Activated T-cell treated with anti-CD3 and anti-CD28 coated beads, Interleukin-2, amount 50 U/mL, for 48 hours (primary cell): ENCODE measurements at regions not wholly inside any gene's neighbourhood (a gene's known extent, or its start where the extent isn't known, plus 50 kb on each side); places are given as distances from the start of the nearest gene placed in this dataset.

ENCODE experiments used
- DNase-seq, 2 experiments: peaks; one replicate each; pipeline ENCODE4 v3.0.0-alpha.2; 2020

DNA sequence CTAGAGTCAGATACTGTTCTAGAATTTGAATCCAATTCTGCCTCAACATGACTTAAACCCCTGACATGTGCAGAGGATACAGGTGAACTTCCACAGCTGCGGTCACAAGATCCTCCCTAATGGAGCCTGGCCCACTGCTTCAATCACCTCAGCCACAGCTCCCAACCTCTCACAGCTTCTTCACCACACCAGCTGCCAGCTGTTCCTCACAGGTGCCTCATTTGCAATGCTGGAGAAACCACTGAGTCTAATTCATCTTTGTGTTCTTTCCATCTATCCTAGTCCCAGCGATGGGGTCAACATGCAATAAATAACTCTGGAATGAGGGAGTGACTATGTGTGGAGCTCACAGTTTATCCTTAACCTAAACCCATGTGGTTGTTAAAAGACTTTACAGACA, 72.0 kb upstream of the MAF start:
- no peak for DNase-seq

DNA sequence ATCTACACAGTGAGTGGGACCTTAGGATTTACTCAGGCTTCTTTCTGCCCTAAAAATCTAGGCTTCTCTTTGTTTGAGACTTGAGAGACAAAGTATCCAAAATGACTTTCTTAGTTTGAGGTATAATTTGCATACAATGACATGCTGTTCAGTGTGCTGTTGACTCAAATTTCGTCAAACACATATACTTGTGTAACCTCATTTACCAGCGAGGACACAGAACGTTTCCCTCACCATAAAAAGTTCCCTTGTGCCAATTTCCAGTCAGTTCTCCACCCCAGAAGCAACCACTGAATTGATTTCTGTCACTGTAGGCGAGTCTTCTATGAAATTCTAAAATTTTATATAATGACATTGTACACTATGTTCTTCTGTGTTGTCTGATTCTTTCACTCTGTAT, 68.0 kb upstream of the MAF start:
- DNase-seq = no peak

DNA sequence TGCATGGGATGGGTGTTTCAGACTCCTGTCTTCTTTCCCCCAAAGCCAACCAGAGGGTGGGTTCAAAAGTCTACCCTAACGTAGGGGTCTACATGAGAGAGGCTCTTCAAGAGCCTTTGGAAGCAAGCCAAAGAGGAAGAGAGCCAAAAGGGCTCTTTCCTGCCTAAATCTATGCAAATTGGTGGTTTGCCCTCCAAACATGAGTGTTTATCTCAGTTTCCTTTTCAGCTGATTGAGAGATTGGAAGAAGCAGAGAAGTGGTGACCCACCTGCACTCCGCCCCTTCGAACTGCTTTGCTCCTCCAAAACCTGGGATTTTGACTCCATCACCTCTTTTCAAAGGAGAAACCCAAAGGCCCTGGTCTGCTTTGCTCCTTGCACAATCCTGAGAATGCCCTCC, 65.4 kb upstream of the MAF start:
- DNase-seq = no peak

DNA sequence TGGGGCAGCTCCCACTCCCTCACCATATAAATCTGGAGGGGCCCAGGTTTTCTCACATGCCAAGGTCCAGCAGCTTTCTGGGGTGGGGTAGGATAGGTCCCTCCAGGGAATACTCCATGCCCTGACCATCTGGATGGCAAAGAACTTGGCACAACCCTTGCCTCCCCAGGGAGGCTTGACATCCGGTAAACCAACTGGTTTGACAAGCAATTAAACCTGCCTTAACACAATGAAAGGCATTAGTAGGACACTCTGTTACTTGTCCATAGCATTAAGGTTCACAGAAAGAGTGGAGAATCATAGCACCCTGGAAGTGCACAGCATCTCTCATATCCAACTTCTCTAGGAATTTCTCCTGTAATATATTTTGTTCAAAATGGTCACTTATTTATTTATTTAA, 63.9 kb upstream of the MAF start:
- DNase-seq = no peak

DNA sequence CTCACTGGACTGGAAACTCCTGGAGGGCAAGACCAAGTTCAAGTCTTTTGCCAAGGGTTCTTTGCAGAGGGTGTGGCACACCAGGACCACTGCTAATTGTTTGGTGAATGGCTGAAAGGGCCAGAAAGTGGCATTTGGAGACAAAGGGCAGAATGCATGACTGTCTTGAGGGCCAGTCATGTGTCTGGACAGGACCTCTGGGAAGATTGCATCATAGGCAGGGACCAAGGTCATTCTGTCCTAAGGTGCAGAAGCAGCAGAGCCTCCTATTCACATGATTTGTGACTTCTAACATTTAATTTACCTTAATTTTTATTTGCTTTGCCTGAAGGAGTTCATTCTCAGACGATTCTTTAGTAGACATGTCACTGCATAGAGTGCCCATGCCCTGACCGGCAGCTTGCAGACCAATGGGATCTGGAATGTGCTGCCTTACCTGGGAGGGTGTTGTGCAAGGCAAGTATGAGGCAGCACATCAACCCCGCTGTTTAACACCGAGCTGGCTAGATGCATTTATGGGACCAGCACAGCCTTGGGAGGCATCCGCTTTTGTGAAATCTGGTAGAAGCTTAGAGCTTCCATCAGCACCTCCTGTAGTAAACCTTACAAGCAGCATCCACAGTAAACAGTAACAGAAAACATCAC, 62.3 kb upstream of the MAF start:
- no peak for DNase-seq

DNA sequence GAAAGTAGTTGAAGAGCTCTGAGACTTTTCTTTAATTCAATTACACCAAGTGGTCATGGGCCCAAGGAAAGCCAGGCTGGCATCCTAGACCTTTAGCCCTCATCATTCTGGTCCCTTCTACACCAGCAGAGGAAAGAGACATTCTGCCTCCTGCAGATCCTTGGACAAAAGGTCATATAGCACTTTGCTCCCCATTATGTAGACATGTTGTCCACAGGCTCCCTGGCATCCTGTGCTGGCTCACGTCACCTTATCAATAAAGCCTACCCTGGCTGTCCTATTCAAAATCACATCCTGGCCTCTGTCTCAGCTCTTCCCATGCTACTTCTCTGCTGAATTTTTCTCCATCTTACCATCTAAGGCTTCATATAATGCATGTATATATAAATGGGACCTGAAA, 61.6 kb upstream of the MAF start:
- no peak for DNase-seq

DNA sequence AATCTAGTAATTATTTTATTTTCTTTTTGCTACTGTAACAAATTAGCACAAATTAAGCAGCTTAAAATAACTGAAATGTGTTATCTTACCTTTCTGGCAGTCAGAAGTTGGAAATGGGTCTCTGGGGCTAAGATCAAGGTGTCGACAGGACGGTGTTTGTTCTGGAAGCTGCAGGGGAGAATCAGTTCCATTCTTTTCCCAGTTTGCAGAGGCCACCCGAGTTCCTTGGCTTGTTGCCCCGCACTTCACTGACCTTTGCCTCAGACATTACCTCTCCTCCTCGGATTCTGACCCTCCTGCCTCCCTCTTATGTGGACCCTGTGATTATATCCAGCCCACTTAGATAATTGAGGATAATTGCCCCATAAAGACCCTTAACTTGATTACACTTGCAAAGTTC, 61.0 kb upstream of the MAF start:
- no peak for DNase-seq

DNA sequence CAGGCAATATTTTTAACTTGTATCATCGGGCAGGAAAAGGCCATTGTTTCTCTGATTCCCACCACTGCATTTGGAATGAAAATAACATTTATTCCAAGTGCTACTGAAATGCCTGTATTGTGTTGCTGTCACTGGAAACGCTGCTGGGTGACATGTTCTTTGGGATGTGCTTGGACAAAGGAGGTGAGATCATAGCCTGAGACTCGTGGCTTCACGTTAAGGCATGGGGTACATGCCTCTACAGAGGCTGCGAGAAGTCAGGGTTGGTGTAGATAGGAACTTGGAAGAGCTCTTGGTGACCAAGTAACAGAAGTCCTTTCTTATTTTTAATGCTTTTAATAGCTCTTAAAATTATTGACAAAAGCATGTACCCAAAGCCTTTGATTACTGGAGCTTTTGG, 58.8 kb upstream of the MAF start:
- no peak for DNase-seq

DNA sequence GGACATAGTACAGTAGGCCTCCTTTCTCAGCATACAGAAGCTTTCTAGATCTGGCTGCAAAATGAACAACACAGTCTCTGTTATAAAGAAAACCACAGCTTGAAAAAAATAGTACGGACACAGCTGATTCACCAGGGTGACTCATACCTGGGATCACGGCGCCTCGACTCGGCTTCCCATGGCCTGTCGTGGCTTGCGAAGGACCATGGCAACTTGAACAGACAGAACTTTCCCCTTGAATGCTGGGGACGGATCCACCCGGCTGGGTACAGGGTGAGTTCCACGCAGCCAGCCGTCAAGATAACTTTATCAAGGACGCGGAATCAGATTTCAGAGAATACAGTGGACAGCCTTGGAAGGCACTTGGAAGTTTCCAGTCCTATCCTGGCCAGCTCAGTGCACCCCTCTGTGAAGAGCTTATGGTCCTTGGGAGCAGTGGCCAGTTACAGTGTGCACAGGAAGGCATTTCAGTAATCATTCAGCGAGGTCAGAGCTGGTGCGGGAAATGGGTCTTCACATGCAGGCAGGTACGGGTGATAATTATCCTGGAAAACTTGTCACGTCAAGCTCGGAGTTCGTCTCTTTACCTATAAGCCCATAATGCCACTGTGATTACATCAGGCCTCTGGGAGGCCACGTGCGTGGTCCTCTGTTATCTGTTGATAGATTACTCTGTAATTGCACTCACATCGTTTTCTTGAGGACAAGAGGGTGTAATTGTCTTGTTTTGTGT, 57.9 kb upstream of the MAF start:
- DNase-seq = no peak

DNA sequence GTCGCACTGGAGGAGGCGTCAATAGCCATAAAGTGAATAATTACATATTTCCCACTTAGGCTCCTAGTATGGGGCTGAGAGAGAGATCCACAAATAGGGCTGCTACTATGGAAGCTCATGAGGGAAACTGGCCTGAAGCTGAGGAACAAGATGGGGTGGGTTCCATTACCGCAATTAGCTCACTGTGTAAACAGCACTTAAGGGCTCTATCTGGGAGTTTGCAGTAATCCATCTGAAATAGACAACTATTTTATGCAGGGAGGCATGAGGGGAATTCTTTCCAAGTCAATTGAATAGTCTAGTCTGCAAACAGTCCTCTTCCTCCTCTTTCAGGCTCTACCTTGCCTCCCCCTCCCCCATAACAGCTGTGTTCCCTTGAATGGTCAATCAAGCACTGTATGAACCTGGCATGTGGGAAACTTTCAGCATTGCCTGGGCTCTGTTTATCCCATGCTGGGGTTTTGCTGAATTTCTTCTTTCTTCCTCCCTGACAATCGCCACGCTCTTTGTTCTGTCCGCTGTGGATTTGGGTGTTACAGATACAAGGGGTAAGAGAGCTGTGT, 56.1 kb upstream of the MAF start:
- DNase-seq = no peak

DNA sequence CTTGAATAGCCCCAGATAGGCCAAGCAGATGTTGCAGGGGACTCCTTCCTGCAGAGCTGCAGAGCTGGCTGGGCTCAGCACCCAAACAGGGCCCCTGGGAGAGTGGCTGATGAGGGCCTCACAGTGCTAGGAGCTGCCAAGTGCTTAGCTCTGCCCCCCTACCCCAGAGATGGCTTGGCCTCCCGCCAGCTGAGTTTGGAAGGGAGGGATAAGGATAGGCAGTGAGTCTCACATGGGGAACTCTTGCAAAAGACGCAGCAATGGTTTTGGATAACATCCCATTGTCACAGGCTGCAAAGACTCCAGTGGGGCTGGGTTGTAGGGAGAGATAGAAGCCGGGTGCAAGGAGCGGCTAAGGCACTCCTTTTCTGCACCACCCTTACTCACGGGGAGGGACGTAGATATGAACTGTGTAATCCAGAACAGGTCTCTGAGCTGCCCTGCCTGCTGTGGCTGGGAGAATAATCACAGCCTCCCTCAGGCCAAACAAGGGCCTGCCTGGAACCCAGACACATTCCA, 52.9 kb upstream of the MAF start:
- DNase-seq = no peak

DNA sequence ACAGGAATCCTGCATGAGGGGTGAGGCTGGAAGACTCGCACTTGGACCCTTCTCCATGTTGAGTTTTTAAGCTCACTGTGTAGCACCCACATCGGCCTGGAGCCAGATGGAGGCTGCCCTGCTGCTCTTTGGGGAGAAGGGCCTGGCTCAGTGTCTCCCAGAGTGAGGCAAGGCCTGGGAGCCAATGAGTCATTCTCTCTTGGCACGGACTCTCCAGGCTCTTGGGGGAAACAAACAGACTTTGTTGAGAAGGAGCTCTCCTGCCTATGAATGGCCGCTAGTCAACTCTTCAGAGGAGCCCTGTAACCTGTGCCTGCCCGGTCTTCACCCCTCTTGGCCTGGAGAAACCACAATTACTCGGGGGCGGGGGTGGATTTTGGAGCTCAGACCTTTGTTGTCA, 50.8 kb upstream of the MAF start:
- no peak for DNase-seq
